BE2C (cell line): ENCODE measurements at regions not wholly inside any gene's neighbourhood (a gene's known extent, or its start where the extent isn't known, plus 50 kb on each side); places are given as distances from the start of the nearest gene placed in this dataset.

Experiments
- DNase-seq: peaks from one replicate; pipeline ENCODE4 v3.0.0-alpha.2; 2020
- H3K27me3 ChIP-seq: fragments of 250-450 bp; sonication (Bioruptor Pico); 2 replicates; pipeline ENCODE4 v1.5.1; 2020; ENCODE audit warnings: mild to moderate bottlenecking
- H3K36me3 ChIP-seq: fragments of 250-450 bp; sonication (Bioruptor Pico); 2 replicates; pipeline ENCODE4 v1.5.1; 2020; ENCODE audit warnings: mild to moderate bottlenecking
- H3K4me1 ChIP-seq: fragments of 250-450 bp; sonication (Bioruptor Pico); 2 replicates; pipeline ENCODE4 v1.5.1; 2020
- H3K4me3 ChIP-seq: 2 replicates; pipeline ENCODE4 v1.5.1; 2011; ENCODE audit warnings: low read depth, low read length
- H3K9me3 ChIP-seq: fragments of 250-450 bp; sonication (Bioruptor Pico); 2 replicates; pipeline ENCODE4 v1.5.1; 2020
- CTCF ChIP-seq: IDR thresholded peaks from 2 replicates; pipeline ENCODE4 v1.5.1; 2012; ENCODE audit warnings: mild to moderate bottlenecking, low read depth, low read length

GRCh38 chr1:177723533-177723932 lies 246.3 kb downstream of the SEC16B start:
- TF ChIP-seq CTCF: no peak
- Histone ChIP-seq H3K4me3 (no peak overlapping the region), H3K9me3 (no peaks in the 10 kb centered on the region), H3K27me3 (no peaks in the 10 kb centered on the region), H3K36me3 (no peaks in the 10 kb centered on the region), H3K4me1 (no peaks in the 10 kb centered on the region)
- DNase-seq: no peak

- no peak overlapping the region for H3K4me3 ChIP-seq
- no peaks in the 10 kb centered on the region for H3K9me3 ChIP-seq
- H3K27me3 ChIP-seq: no peaks in the 10 kb centered on the region
- TF ChIP-seq CTCF: no peak
- DNase-seq: no peak
- H3K36me3 ChIP-seq: no peaks in the 10 kb centered on the region
- H3K4me1 ChIP-seq: no peaks in the 10 kb centered on the region
These were observed 258.9 kb downstream of the SEC16B start for GRCh38 chr1:177710696-177711620.

- no peak for DNase-seq
- no peak for TF ChIP-seq CTCF
- no peaks in the 10 kb centered on the region; the same call in 1 of the 2 replicates for H3K9me3 ChIP-seq
- H3K27me3 ChIP-seq: no peaks in the 10 kb centered on the region
- H3K36me3 ChIP-seq: no peaks in the 10 kb centered on the region
- no peaks in the 10 kb centered on the region for H3K4me1 ChIP-seq
- no peak overlapping the region for H3K4me3 ChIP-seq
These were observed 261.5 kb downstream of the SEC16B start for GRCh38 chr1:177708406-177708805.

- H3K27me3 ChIP-seq: no peaks in the 10 kb centered on the region
- H3K36me3 ChIP-seq: no peaks in the 10 kb centered on the region
- H3K9me3 ChIP-seq: no peaks in the 10 kb centered on the region; the same call in 1 of the 2 replicates
- no peaks in the 10 kb centered on the region for H3K4me1 ChIP-seq
- TF ChIP-seq CTCF: no peak
- no peak overlapping the region for H3K4me3 ChIP-seq
- no peak for DNase-seq
These were observed 262.9 kb downstream of the SEC16B start for GRCh38 chr1:177706977-177707376.

- Histone ChIP-seq H3K27me3 (no peaks in the 10 kb centered on the region), H3K9me3 (no peaks in the 10 kb centered on the region; the same call in 1 of the 2 replicates), H3K36me3 (no peaks in the 10 kb centered on the region), H3K4me3 (no peak overlapping the region), H3K4me1 (no peaks in the 10 kb centered on the region)
- DNase-seq: no peak
- TF ChIP-seq CTCF: no peak
These were observed 264.0 kb downstream of the SEC16B start for GRCh38 chr1:177705839-177706238.

GRCh38 chr1:177703888-177704446 lies 265.9 kb downstream of the SEC16B start:
- no peak for DNase-seq
- H3K4me1 ChIP-seq: no peaks in the 10 kb centered on the region
- no peaks in the 10 kb centered on the region; the same call in 1 of the 2 replicates for H3K9me3 ChIP-seq
- no peak for TF ChIP-seq CTCF
- H3K4me3 ChIP-seq: no peak overlapping the region
- H3K27me3 ChIP-seq: no peaks in the 10 kb centered on the region
- no peaks in the 10 kb centered on the region for H3K36me3 ChIP-seq
